ENCODE measurements at regions not wholly inside any gene's neighbourhood (a gene's known extent, or its start where the extent isn't known, plus 50 kb on each side); places are given as distances from the start of the nearest gene placed in this dataset.
A peak's percentile ranks its signal among the peaks of the same experiment; 100 is the strongest.

GRCh38 chr16:54375071-54375470, 88.5 kb upstream of the IRX3 start:
- H3K27me3 ChIP-seq: peaks cover 0 to 70% (median 0%) of the 10 kb centered on the region in 4 donors

GRCh38 chr16:54373534-54374520, 87.2 kb upstream of the IRX3 start:
- Histone ChIP-seq H3K4me3 (peak overlapping the region in 1 of 4 donors; percentile 4), H3K9me3 (no peaks in the 10 kb centered on the region), H3K27ac (no peak overlapping the region), H3K36me3 (no peaks in the 10 kb centered on the region), H3K27me3 (peaks cover 0 to 80% (median 0%) of the 10 kb centered on the region in 4 donors), H3K4me1 (no peaks in the 10 kb centered on the region)
- 39 to 43% methylated on average over 27 of the region's 27 CpGs for WGBS, 2 donors
- intact Hi-C loops (cut with DNase I): no loop called here
- DNase-seq: no peak
- TF ChIP-seq CTCF (IDR thresholded peaks at IDR 0.05) (no peak), POLR2A (IDR thresholded peaks at IDR 0.05) (no peak)

More at GRCh38 chr16:54375071-54375470, 88.5 kb upstream of the IRX3 start:
- H3K9me3 ChIP-seq: no peaks in the 10 kb centered on the region
- TF ChIP-seq POLR2A (IDR thresholded peaks at IDR 0.05): no peak
- TF ChIP-seq CTCF (IDR thresholded peaks at IDR 0.05): no peak
- no peaks in the 10 kb centered on the region for H3K36me3 ChIP-seq
- no peaks in the 10 kb centered on the region for H3K4me1 ChIP-seq
- DNase-seq: no peak
- WGBS, 2 donors: 86 to 96% methylated on average over 2 to 6 of the region's 8 CpGs
- intact Hi-C loops (cut with DNase I): no loop called here
- H3K27ac ChIP-seq: no peak overlapping the region
- no peak overlapping the region for H3K4me3 ChIP-seq

- Histone ChIP-seq H3K36me3 (no peaks in the 10 kb centered on the region), H3K9me3 (no peaks in the 10 kb centered on the region), H3K4me3 (no peak overlapping the region), H3K4me1 (no peaks in the 10 kb centered on the region), H3K27me3 (peaks cover 0 to 60% (median 0%) of the 10 kb centered on the region in 4 donors), H3K27ac (no peak overlapping the region)
- no peak for DNase-seq
- no peak for TF ChIP-seq CTCF (IDR thresholded peaks at IDR 0.05)
- no peak for TF ChIP-seq POLR2A (IDR thresholded peaks at IDR 0.05)
- intact Hi-C loops (cut with DNase I): no loop called here
- 53 to 54% methylated on average over 12 to 22 of the region's 29 CpGs for WGBS, 2 donors
Measured at GRCh38 chr16:54370278-54371040, 83.9 kb upstream of the IRX3 start.

GRCh38 chr16:54369861-54370260, 83.3 kb upstream of the IRX3 start:
- intact Hi-C loops (cut with DNase I): no loop called here

More at GRCh38 chr16:54369861-54370260, 83.3 kb upstream of the IRX3 start:
- peaks cover 0 to 55% (median 0%) of the 10 kb centered on the region in 4 donors for H3K27me3 ChIP-seq
- no peaks in the 10 kb centered on the region for H3K36me3 ChIP-seq
- H3K9me3 ChIP-seq: no peaks in the 10 kb centered on the region
- DNase-seq: no peak
- no peak overlapping the region for H3K27ac ChIP-seq
- 82 to 84% methylated on average over 5 of the region's 8 CpGs for WGBS, 2 donors
- no peaks in the 10 kb centered on the region for H3K4me1 ChIP-seq
- no peak overlapping the region for H3K4me3 ChIP-seq
- TF ChIP-seq POLR2A (IDR thresholded peaks at IDR 0.05) (no peak), CTCF (IDR thresholded peaks at IDR 0.05) (no peak)
